OCI-LY3 (cell line): ENCODE measurements at regions not wholly inside any gene's neighbourhood (a gene's known extent, or its start where the extent isn't known, plus 50 kb on each side); places are given as distances from the start of the nearest gene placed in this dataset.

Experiments
- H2AFZ ChIP-seq: fragments of 200-600, 300-600 bp; shearing (Covaris generic); 2 replicates; pipeline ENCODE4 v1.6.0; 2014; ENCODE audit warnings: antibody characterized with exemption, low read depth, low read length
- H3K27ac ChIP-seq: fragments of 200-600, 300-600 bp; sonication (generic); 2 replicates; pipeline ENCODE4 v1.5.1; 2014; ENCODE audit warnings: mild to moderate bottlenecking, low read length, moderate library complexity, mixed read lengths
- H3K27me3 ChIP-seq: fragments of 200-600, 300-600 bp; sonication (generic); 2 replicates; pipeline ENCODE4 v1.6.1; 2014; ENCODE audit warnings: low read depth, low read length, mixed read lengths
- H3K36me3 ChIP-seq: fragments of 200-600, 300-600 bp; sonication (generic); replicated peaks from 2 replicates; pipeline ENCODE3; 2014; ENCODE audit warnings: low read depth, low read length, mixed read lengths
- H3K4me1 ChIP-seq: fragments of 300-600, 200-600 bp; sonication (generic); 2 replicates; pipeline ENCODE4 v1.6.1; 2014; ENCODE audit warnings: low read length, mixed read lengths
- H3K4me2 ChIP-seq: fragments of 200-600, 300-600 bp; sonication (generic); 2 replicates; pipeline ENCODE4 v1.6.1; 2014; ENCODE audit warnings: low read length, mixed read lengths
- H3K4me3 ChIP-seq: fragments of 300-600, 200-600 bp; sonication (generic); 2 replicates; pipeline ENCODE4 v1.5.1; 2014; ENCODE audit warnings: antibody characterized with exemption, mild to moderate bottlenecking, low read length, moderate library complexity
- H3K79me2 ChIP-seq: fragments of 300-600, 200-600 bp; shearing (Covaris generic); 2 replicates; pipeline ENCODE4 v1.6.1; 2014; ENCODE audit warnings: mild to moderate bottlenecking, low read length, mixed read lengths
- H3K9ac ChIP-seq: fragments of 300-600, 200-600 bp; shearing (Covaris generic); 2 replicates; pipeline ENCODE4 v1.6.0; 2014; ENCODE audit warnings: mild to moderate bottlenecking, low read length, moderate library complexity
- H3K9me3 ChIP-seq: fragments of 200-600, 300-600 bp; shearing (Covaris generic); 2 replicates; pipeline ENCODE4 v1.6.1; 2014; ENCODE audit warnings: low read length, mixed read lengths; ENCODE audit not compliant: insufficient read depth
- H4K20me1 ChIP-seq: fragments of 200-600, 300-600 bp; sonication (generic); 2 replicates; pipeline ENCODE4 v1.6.1; 2016; ENCODE audit warnings: low read length, mixed read lengths; ENCODE audit not compliant: insufficient read depth
- EZH2phosphoT487 ChIP-seq: fragments of 200-600 bp; shearing (Covaris generic); IDR thresholded peaks from 2 replicates; pipeline ENCODE4 v1.6.1; 2018; ENCODE audit warnings: antibody characterized with exemption, mixed run types, low read depth
- TF ChIP-seq, protein P1 (sequence below): fragments of 200-600, 300-600 bp; sonication (generic); IDR thresholded peaks from 2 replicates; pipeline ENCODE4 v1.5.1; 2014; ENCODE audit warnings: antibody characterized with exemption, low read length, low read depth

DNA sequence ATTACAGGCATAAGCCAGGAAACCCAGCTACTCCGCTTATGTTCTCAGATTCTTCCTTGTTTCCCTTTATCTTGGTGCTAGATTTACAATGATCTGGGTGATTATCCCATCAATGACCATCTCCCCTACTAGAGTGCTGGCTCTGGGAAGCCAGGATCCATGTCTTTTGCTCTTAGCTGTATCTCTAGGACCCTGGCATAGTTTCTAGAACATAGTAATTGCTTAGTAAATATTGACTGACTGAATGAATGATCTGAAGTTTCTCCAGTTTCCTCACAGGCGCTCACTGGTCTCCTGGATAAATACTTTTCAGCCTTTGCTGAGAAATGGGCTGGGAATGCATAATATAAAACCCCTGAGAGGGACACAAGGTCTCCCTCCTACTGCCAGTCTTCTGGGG, 60.0 kb upstream of the KLF9 start:
- Histone ChIP-seq H3K4me3 (no peak overlapping the region), H3K79me2 (no peaks in the 10 kb centered on the region), H3K4me1 (no peaks in the 10 kb centered on the region), H3K9ac (no peak overlapping the region), H3K27ac (no peak overlapping the region), H3K27me3 (peaks cover 25% of the 10 kb centered on the region), H3K36me3 (no peaks in the 10 kb centered on the region), H2AFZ (no peak overlapping the region), H4K20me1 (no peaks in the 10 kb centered on the region), H3K4me2 (no peak overlapping the region), H3K9me3 (no peaks in the 10 kb centered on the region)
- TF ChIP-seq EZH2phosphoT487, result no peak
- TF ChIP-seq, protein P1, sequence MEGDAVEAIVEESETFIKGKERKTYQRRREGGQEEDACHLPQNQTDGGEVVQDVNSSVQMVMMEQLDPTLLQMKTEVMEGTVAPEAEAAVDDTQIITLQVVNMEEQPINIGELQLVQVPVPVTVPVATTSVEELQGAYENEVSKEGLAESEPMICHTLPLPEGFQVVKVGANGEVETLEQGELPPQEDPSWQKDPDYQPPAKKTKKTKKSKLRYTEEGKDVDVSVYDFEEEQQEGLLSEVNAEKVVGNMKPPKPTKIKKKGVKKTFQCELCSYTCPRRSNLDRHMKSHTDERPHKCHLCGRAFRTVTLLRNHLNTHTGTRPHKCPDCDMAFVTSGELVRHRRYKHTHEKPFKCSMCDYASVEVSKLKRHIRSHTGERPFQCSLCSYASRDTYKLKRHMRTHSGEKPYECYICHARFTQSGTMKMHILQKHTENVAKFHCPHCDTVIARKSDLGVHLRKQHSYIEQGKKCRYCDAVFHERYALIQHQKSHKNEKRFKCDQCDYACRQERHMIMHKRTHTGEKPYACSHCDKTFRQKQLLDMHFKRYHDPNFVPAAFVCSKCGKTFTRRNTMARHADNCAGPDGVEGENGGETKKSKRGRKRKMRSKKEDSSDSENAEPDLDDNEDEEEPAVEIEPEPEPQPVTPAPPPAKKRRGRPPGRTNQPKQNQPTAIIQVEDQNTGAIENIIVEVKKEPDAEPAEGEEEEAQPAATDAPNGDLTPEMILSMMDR, result no peak

GRCh38 chr9:70472268-70473249, 58.1 kb upstream of the KLF9 start:
- Histone ChIP-seq H3K36me3 (no peaks in the 10 kb centered on the region), H2AFZ (no peak overlapping the region)
- TF ChIP-seq EZH2phosphoT487, result no peak
- TF ChIP-seq, protein P1, result no peak

GRCh38 chr9:70470050-70471015, 55.9 kb upstream of the KLF9 start:
- TF ChIP-seq EZH2phosphoT487, result no peak
- TF ChIP-seq, protein P1, result no peak
- Histone ChIP-seq H3K36me3 (no peaks in the 10 kb centered on the region), H3K27ac (no peak overlapping the region), H3K27me3 (peaks cover 12% of the 10 kb centered on the region), H3K9me3 (no peaks in the 10 kb centered on the region), H2AFZ (no peak overlapping the region), H3K4me1 (peaks cover 11% of the 10 kb centered on the region), H3K9ac (no peak overlapping the region), H3K4me3 (no peak overlapping the region), H4K20me1 (no peaks in the 10 kb centered on the region), H3K79me2 (no peaks in the 10 kb centered on the region), H3K4me2 (no peak overlapping the region)

More at GRCh38 chr9:70472268-70473249, 58.1 kb upstream of the KLF9 start:
- Histone ChIP-seq H3K27me3 (peaks cover 25% of the 10 kb centered on the region), H3K9me3 (no peaks in the 10 kb centered on the region), H3K4me1 (peaks cover 11% of the 10 kb centered on the region), H4K20me1 (no peaks in the 10 kb centered on the region), H3K27ac (no peak overlapping the region), H3K79me2 (no peaks in the 10 kb centered on the region), H3K4me2 (no peak overlapping the region), H3K9ac (no peak overlapping the region), H3K4me3 (no peak overlapping the region)

DNA sequence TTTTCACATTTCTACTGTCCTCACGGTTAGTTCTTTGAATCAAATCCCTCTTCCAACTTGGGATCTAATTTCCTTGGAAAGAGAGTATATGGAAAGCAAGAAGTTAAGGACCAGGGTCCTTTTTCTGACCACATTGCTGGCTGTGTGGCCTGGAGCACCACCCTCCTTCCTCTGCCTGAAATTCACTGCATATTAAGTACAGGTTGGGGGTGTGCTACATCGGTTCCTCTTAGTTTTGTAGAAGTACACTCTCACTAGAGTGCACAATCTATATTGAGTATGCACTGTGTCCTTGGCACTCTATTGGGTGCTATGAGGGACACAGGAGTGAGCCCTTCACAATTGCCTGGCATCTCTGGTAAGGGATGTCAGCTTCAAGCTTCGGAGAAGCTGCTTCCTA, 53.8 kb upstream of the KLF9 start:
- Histone ChIP-seq H3K9ac (no peak overlapping the region), H3K4me2 (peak overlapping the region; percentile 40), H2AFZ (no peak overlapping the region), H3K27me3 (0 out of 2 replicates have a peak, but pooled peaks cover 5% of the 10 kb centered on the region), H3K4me3 (no peak overlapping the region), H3K9me3 (no peaks in the 10 kb centered on the region), H3K4me1 (peaks cover 11% of the 10 kb centered on the region), H4K20me1 (no peaks in the 10 kb centered on the region), H3K27ac (no peak overlapping the region), H3K36me3 (no peaks in the 10 kb centered on the region), H3K79me2 (no peaks in the 10 kb centered on the region)
- no peak for TF ChIP-seq EZH2phosphoT487
- TF ChIP-seq, protein P1, result no peak
